ENCODE measurements at regions not wholly inside any gene's neighbourhood (a gene's known extent, or its start where the extent isn't known, plus 50 kb on each side); places are given as distances from the start of the nearest gene placed in this dataset.
A peak's percentile ranks its signal among the peaks of the same experiment; 100 is the strongest.

DNA sequence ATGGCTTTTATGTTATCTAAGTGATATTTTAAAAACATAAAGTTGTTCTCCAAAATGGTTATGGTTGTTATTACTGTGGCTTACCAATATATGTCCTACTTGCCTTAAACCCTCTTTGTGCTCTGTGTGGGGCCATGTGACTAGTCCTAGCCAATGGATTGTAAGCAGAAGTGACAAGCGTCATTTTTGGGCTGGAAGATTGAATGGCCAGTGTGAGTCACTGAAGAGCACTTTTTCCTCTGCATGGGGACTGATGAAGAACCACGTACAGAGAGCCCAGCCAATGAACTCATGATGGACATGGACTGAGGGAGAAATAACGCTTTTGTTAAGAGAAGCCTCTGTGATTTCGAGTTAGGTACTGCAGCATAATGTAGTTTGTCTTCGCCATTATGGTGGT lies 332.7 kb downstream of the EDEM1 start:
- Histone ChIP-seq H3K4me2 (no peak overlapping the region), H3K27ac (no peak overlapping the region), H3K4me1 (no peaks in the 10 kb centered on the region), H3K4me3 (no peak overlapping the region), H3K9me3 (no peaks in the 10 kb centered on the region)
- TF ChIP-seq USF2 (IDR thresholded peaks at IDR 0.05) (peak; percentile 39; the same call in 1 of the 2 replicates), CTCF (IDR thresholded peaks at IDR 0.05) (no peak)
- ATAC-seq (peak; percentile 47 to 55; a peak in 3 of 6 replicates), DNase-seq (ENCODE audit: low read depth in 1 of 2, low spot score in 1 of 2) (peak in 1 of 2 experiments; percentile 27), FAIRE-seq (no peak)
- ChIA-PET POLR2A (no interaction called here), CTCF (no interaction called here)
- WGBS (ENCODE audit: missing lambda C conversion rate), result 3% methylated on average over 5 of the region's 5 CpGs

- Histone ChIP-seq H3K27ac (no peak overlapping the region), H3K4me3 (no peak overlapping the region), H3K4me1 (no peaks in the 10 kb centered on the region), H3K9me3 (no peaks in the 10 kb centered on the region), H3K4me2 (no peak overlapping the region)
- no peak for TF ChIP-seq GATA3 (IDR thresholded peaks at IDR 0.05; ENCODE audit: borderline replicate concordance)
- no peak for TF ChIP-seq CBX2 (IDR thresholded peaks at IDR 0.05; ENCODE audit: borderline replicate concordance, low read depth)
- no peak for TF ChIP-seq CHD2 (IDR thresholded peaks at IDR 0.05; ENCODE audit: low read length, partially characterized antibody)
- no peak for TF ChIP-seq CHD4 (IDR thresholded peaks at IDR 0.05; ENCODE audit: borderline replicate concordance)
- no peak for TF ChIP-seq NPAS2 (CRISPR knock-in tag; IDR thresholded peaks at IDR 0.05; ENCODE audit: borderline replicate concordance)
- no peak for TF ChIP-seq EHF (CRISPR knock-in tag; IDR thresholded peaks at IDR 0.05)
- no peak for TF ChIP-seq EHMT2 (IDR thresholded peaks at IDR 0.05; ENCODE audit: low read depth)
- TF ChIP-seq MAZ (IDR thresholded peaks at IDR 0.05; ENCODE audit: borderline replicate concordance, low read depth, low read length), result no peak
- TF ChIP-seq RFX5 (IDR thresholded peaks at IDR 0.05), result no peak
- no peak for TF ChIP-seq HOXB13 (CRISPR knock-in tag; IDR thresholded peaks at IDR 0.05; ENCODE audit: low read depth)
- TF ChIP-seq, protein P1, sequence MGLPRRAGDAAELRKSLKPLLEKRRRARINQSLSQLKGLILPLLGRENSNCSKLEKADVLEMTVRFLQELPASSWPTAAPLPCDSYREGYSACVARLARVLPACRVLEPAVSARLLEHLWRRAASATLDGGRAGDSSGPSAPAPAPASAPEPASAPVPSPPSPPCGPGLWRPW (IDR thresholded peaks at IDR 0.05), result no peak
- no peak for TF ChIP-seq ZC3H11A (IDR thresholded peaks at IDR 0.05)
- ChIA-PET CTCF (no interaction called here), POLR2A (no interaction called here)
- FAIRE-seq, result no peak
- ATAC-seq, result no peak
- 32% methylated on average over 1 of the region's 1 CpG for WGBS (ENCODE audit: missing lambda C conversion rate)
- no peak for DNase-seq (ENCODE audit: low read depth in 1 of 2, low spot score in 1 of 2)
Observed at GRCh38 chr3:5523125-5523524, 335.6 kb downstream of the EDEM1 start.

GRCh38 chr3:5531039-5531438 lies 343.5 kb downstream of the EDEM1 start:
- no peaks in the 10 kb centered on the region for H3K4me1 ChIP-seq
- no peak for FAIRE-seq
- POLR2A ChIA-PET, result no interaction called here
- CTCF ChIA-PET, result no interaction called here
- ATAC-seq, result no peak
- DNase-seq (ENCODE audit: low read depth in 1 of 2, low spot score in 1 of 2), result no peak
- no peak overlapping the region for H3K27ac ChIP-seq
- no peak for TF ChIP-seq MAX (IDR thresholded peaks at IDR 0.05)
- no peak for TF ChIP-seq USF2 (IDR thresholded peaks at IDR 0.05)
- TF ChIP-seq SREBF2 (IDR thresholded peaks at IDR 0.05), result no peak
- TF ChIP-seq EHMT2 (IDR thresholded peaks at IDR 0.05; ENCODE audit: low read depth), result no peak
- TF ChIP-seq EP300 (IDR thresholded peaks at IDR 0.05), result no peak
- no peak overlapping the region for H3K4me2 ChIP-seq
- 20% methylated on average over 5 of the region's 6 CpGs for WGBS (ENCODE audit: missing lambda C conversion rate)
- no peaks in the 10 kb centered on the region for H3K9me3 ChIP-seq
- H3K4me3 ChIP-seq, result no peak overlapping the region

Measured in A549 (cell line).